ENCODE measurements at regions not wholly inside any gene's neighbourhood (a gene's known extent, or its start where the extent isn't known, plus 50 kb on each side); places are given as distances from the start of the nearest gene placed in this dataset.

DNA sequence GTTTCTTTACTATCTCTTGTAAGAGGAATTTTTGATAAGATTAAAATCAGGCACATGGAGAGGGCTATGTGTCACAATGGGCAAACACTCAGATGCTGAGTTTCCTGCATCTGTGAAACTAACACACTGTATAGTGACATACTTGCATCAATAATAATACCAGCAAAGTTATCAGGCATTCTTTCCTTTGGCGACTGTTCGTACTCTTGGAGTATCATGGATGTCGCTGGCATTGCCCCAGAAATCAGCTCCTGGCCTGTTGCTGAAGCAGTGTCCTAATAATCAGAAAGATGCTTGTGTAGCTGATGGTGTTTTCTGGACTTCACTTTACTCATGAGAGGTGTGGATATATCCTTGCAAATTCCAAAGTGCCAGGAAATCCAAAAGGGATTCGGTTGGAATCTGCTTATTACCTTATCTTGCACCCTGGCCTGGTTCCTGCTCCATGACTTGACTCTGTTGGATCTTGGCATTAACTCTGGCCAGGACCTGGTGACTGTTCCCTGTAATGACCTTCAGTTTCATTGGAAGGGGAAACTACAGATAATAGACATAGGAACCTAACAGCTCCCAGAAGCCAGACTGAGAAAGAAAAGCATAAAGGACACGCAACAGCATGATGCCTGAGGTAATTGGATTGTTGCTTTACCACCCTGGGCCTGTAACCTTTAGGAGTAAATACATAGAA lies 762.5 kb upstream of the GRIA3 start:
- Histone ChIP-seq H3K27me3 (replicated peaks in 1 of 4; ENCODE audit: control extremely low read depth in 1 of 4, control insufficient read depth in 3 of 4, insufficient read depth in 4 of 4, low read length in 3 of 4) (no peaks in the 10 kb centered on the region), H3K36me3 (replicated peaks in 1 of 2; ENCODE audit: control extremely low read depth in 1 of 2, control insufficient read depth in 1 of 2, extremely low read depth in 1 of 2, insufficient read depth in 2 of 2, low read length in 1 of 2) (no peaks in the 10 kb centered on the region), H4K20me1 (ENCODE audit: control insufficient read depth, insufficient read depth, low read length, poor library complexity, severe bottlenecking) (no peaks in the 10 kb centered on the region), H3K4me3 (ENCODE audit: control extremely low read depth in 1 of 5, extremely low read depth in 1 of 5, insufficient read depth in 1 of 5, low read depth in 2 of 5, low read length in 4 of 5) (no peak overlapping the region), H3K79me2 (ENCODE audit: control insufficient read depth, insufficient read depth, low read length) (no peaks in the 10 kb centered on the region), H2AFZ (ENCODE audit: insufficient read depth, low read depth, low read length, poor library complexity, severe bottlenecking) (no peak overlapping the region), H3K4me1 (ENCODE audit: control insufficient read depth in 2 of 2, insufficient read depth in 2 of 2, low read length in 2 of 2) (no peaks in the 10 kb centered on the region), H3K9ac (ENCODE audit: low read length) (no peak overlapping the region), H3K27ac (ENCODE audit: low read length in 2 of 2) (no peak overlapping the region), H3K4me2 (replicated peaks; ENCODE audit: low read depth, low read length, poor library complexity, severe bottlenecking) (no peak overlapping the region), H3K9me3 (ENCODE audit: control extremely low read depth in 1 of 3, control insufficient read depth in 2 of 3, insufficient read depth in 1 of 3, low read length in 2 of 3) (no peaks in the 10 kb centered on the region)
- no peak for ATAC-seq (ENCODE audit: low read depth)
- 60% methylated on average over 1 of the region's 5 CpGs for WGBS (ENCODE audit: insufficient coverage)
- intact Hi-C loops (cut with micrococcal nuclease) = no loop called here
- CTCF ChIA-PET = no interaction called here
- TF ChIP-seq, protein P1, sequence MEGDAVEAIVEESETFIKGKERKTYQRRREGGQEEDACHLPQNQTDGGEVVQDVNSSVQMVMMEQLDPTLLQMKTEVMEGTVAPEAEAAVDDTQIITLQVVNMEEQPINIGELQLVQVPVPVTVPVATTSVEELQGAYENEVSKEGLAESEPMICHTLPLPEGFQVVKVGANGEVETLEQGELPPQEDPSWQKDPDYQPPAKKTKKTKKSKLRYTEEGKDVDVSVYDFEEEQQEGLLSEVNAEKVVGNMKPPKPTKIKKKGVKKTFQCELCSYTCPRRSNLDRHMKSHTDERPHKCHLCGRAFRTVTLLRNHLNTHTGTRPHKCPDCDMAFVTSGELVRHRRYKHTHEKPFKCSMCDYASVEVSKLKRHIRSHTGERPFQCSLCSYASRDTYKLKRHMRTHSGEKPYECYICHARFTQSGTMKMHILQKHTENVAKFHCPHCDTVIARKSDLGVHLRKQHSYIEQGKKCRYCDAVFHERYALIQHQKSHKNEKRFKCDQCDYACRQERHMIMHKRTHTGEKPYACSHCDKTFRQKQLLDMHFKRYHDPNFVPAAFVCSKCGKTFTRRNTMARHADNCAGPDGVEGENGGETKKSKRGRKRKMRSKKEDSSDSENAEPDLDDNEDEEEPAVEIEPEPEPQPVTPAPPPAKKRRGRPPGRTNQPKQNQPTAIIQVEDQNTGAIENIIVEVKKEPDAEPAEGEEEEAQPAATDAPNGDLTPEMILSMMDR (IDR thresholded peaks at IDR 0.05) = no peak
- TF ChIP-seq EZH2 (IDR thresholded peaks at IDR 0.05; ENCODE audit: borderline replicate concordance, insufficient read depth, low read depth, low read length, poor library complexity, severe bottlenecking) = no peak
- Mint-ChIP-seq H3K9me3 (ENCODE audit: insufficient read depth) (no peaks in the 10 kb centered on the region), H3K27ac (no peak overlapping the region), H3K4me1 (no peaks in the 10 kb centered on the region), H3K27me3 (no peaks in the 10 kb centered on the region), H3K4me3 (no peak overlapping the region)
- DNase-seq = no peak
- POLR2A ChIA-PET = no interaction called here

DNA sequence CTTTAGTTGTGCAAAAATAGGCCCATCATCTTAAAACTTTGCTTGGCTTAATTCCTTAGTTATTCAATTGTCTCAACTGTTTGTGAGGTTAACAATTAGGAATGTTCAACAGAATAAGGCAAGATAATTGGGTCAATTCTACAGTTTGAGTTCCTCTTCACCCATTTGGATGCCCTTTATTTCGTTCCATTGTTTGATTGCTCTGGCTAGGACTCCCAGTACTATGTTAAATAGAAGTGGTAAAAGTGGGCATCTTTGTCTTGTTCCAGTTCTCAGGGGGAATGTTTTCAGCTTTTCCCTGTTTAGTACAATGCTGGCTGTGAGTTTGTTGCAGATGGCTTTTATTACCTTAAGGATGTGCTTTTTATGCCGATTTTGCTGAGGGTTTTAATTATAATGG lies 761.5 kb upstream of the GRIA3 start:
- no peak for ATAC-seq (ENCODE audit: low read depth)
- Mint-ChIP-seq H3K4me3 (no peak overlapping the region), H3K9me3 (ENCODE audit: insufficient read depth) (no peaks in the 10 kb centered on the region), H3K4me1 (no peaks in the 10 kb centered on the region), H3K27ac (no peak overlapping the region), H3K27me3 (no peaks in the 10 kb centered on the region)
- no peak for DNase-seq
- Histone ChIP-seq H3K9ac (ENCODE audit: low read length) (no peak overlapping the region), H3K79me2 (ENCODE audit: control insufficient read depth, insufficient read depth, low read length) (no peaks in the 10 kb centered on the region), H3K36me3 (replicated peaks in 1 of 2; ENCODE audit: control extremely low read depth in 1 of 2, control insufficient read depth in 1 of 2, extremely low read depth in 1 of 2, insufficient read depth in 2 of 2, low read length in 1 of 2) (no peaks in the 10 kb centered on the region), H3K27me3 (replicated peaks in 1 of 4; ENCODE audit: control extremely low read depth in 1 of 4, control insufficient read depth in 3 of 4, insufficient read depth in 4 of 4, low read length in 3 of 4) (no peaks in the 10 kb centered on the region), H4K20me1 (ENCODE audit: control insufficient read depth, insufficient read depth, low read length, poor library complexity, severe bottlenecking) (no peaks in the 10 kb centered on the region), H3K4me3 (ENCODE audit: control extremely low read depth in 1 of 5, extremely low read depth in 1 of 5, insufficient read depth in 1 of 5, low read depth in 2 of 5, low read length in 4 of 5) (no peak overlapping the region), H3K27ac (ENCODE audit: low read length in 2 of 2) (no peak overlapping the region), H3K4me2 (replicated peaks; ENCODE audit: low read depth, low read length, poor library complexity, severe bottlenecking) (no peak overlapping the region), H3K9me3 (ENCODE audit: control extremely low read depth in 1 of 3, control insufficient read depth in 2 of 3, insufficient read depth in 1 of 3, low read length in 2 of 3) (no peaks in the 10 kb centered on the region), H2AFZ (ENCODE audit: insufficient read depth, low read depth, low read length, poor library complexity, severe bottlenecking) (no peak overlapping the region), H3K4me1 (ENCODE audit: control insufficient read depth in 2 of 2, insufficient read depth in 2 of 2, low read length in 2 of 2) (no peaks in the 10 kb centered on the region)
- no CpG with 5 or more reads among the region's 2 CpGs for WGBS (ENCODE audit: insufficient coverage)
- ChIA-PET CTCF (no interaction called here), POLR2A (no interaction called here)
- intact Hi-C loops (cut with micrococcal nuclease) = no loop called here
- no peak for TF ChIP-seq EZH2 (IDR thresholded peaks at IDR 0.05; ENCODE audit: borderline replicate concordance, insufficient read depth, low read depth, low read length, poor library complexity, severe bottlenecking)
- TF ChIP-seq, protein P1 (IDR thresholded peaks at IDR 0.05) = no peak

Data from B cell (primary cell).